ENCODE measurements at regions not wholly inside any gene's neighbourhood (a gene's known extent, or its start where the extent isn't known, plus 50 kb on each side); places are given as distances from the start of the nearest gene placed in this dataset.

GRCh38 chr10:90028312-90028711 lies 326.9 kb downstream of the KIF20B start:
- TF ChIP-seq CTCF (IDR thresholded peaks at IDR 0.05; ENCODE audit: low read depth, low read length, missing input control) (no peak), TAF1 (conservative IDR thresholded peaks at IDR 0.05) (no peak), REST (IDR thresholded peaks at IDR 0.05) (no peak), ATF3 (IDR thresholded peaks at IDR 0.05) (no peak), RAD21 (IDR thresholded peaks at IDR 0.05) (no peak), EGR1 (IDR thresholded peaks at IDR 0.05; ENCODE audit: low read depth in 2 of 2) (no peak), SP1 (IDR thresholded peaks at IDR 0.05) (no peak)
